GM19468 (cell line): ENCODE measurements at regions not wholly inside any gene's neighbourhood (a gene's known extent, or its start where the extent isn't known, plus 50 kb on each side); places are given as distances from the start of the nearest gene placed in this dataset.

Experiments used
- ATAC-seq: cut with Tn5 transposase; IDR thresholded peaks from one replicate; pipeline ENCODE4 v1.9.1; 2021; ENCODE audit warnings: mild to moderate bottlenecking, moderate library complexity, moderate number of reproducible peaks; ENCODE audit not compliant: unreplicated experiment; ENCODE audit errors: extremely low read depth

GRCh38 chr14:29178971-29179370 lies 412.4 kb downstream of the FOXG1 start:
- ATAC-seq, result no peak

- no peak for ATAC-seq
These were observed 424.5 kb downstream of the FOXG1 start for GRCh38 chr14:29191092-29191491.

- ATAC-seq, result no peak
These were observed 431.0 kb downstream of the FOXG1 start for GRCh38 chr14:29197557-29197956.

GRCh38 chr14:29205658-29206057 lies 439.1 kb downstream of the FOXG1 start:
- no peak for ATAC-seq

- no peak for ATAC-seq
These were observed 449.3 kb downstream of the FOXG1 start for GRCh38 chr14:29215853-29216252.

GRCh38 chr14:29216268-29217232 lies 450.0 kb downstream of the FOXG1 start:
- no peak for ATAC-seq

- ATAC-seq, result no peak
These were observed 451.3 kb downstream of the FOXG1 start for GRCh38 chr14:29217813-29218450.

GRCh38 chr14:29220072-29220471 lies 453.5 kb downstream of the FOXG1 start:
- ATAC-seq, result no peak

GRCh38 chr14:29220566-29220965 lies 454.0 kb downstream of the FOXG1 start:
- ATAC-seq, result no peak

GRCh38 chr14:29222006-29222405 lies 455.4 kb downstream of the FOXG1 start:
- no peak for ATAC-seq

- ATAC-seq, result no peak
These were observed 456.2 kb downstream of the FOXG1 start for GRCh38 chr14:29222671-29223268.

- no peak for ATAC-seq
These were observed 457.4 kb downstream of the FOXG1 start for GRCh38 chr14:29223947-29224346.

- ATAC-seq, result no peak
These were observed 461.0 kb downstream of the FOXG1 start for GRCh38 chr14:29227631-29228030.

- ATAC-seq, result no peak
These were observed 465.6 kb downstream of the FOXG1 start for GRCh38 chr14:29232153-29232552.

GRCh38 chr14:29232711-29233110 lies 466.1 kb downstream of the FOXG1 start:
- no peak for ATAC-seq

- no peak for ATAC-seq
These were observed 466.6 kb downstream of the FOXG1 start for GRCh38 chr14:29233188-29233587.

- ATAC-seq, result no peak
These were observed 469.4 kb downstream of the FOXG1 start for GRCh38 chr14:29235991-29236390.

- no peak for ATAC-seq
These were observed 469.8 kb downstream of the FOXG1 start for GRCh38 chr14:29236401-29236800.

- no peak for ATAC-seq
These were observed 470.3 kb downstream of the FOXG1 start for GRCh38 chr14:29236848-29237247.

GRCh38 chr14:29240066-29240465 lies 473.5 kb downstream of the FOXG1 start:
- no peak for ATAC-seq
